Right atrium auricular region (tissue), 2 donors: ENCODE measurements at regions not wholly inside any gene's neighbourhood (a gene's known extent, or its start where the extent isn't known, plus 50 kb on each side); places are given as distances from the start of the nearest gene placed in this dataset.

Source experiments
- DNase-seq: peaks from one replicate; pipeline ENCODE4 v3.0.0-alpha.2; 2019; ENCODE audit warnings: low spot score
- H3K27ac ChIP-seq, 2 donors: fragments of 200-600 bp; sonication (generic); 1 replicate in 1 of 2; 2 replicates in 1 of 2; pipeline ENCODE4 v1.5.1; 2016 to 2019
- H3K27me3 ChIP-seq, 2 donors: fragments of 200-600 bp; sonication (generic); one replicate each; pipeline versions ENCODE4 v1.5.1 to v1.6.0; 2017 to 2019
- H3K36me3 ChIP-seq: fragments of 200-600 bp; sonication (generic); one replicate; pipeline ENCODE4 v1.5.1; 2016
- H3K4me1 ChIP-seq, 2 donors: fragments of 200-600 bp; sonication (generic); one replicate each; pipeline versions ENCODE4 v1.5.1 to v1.6.0; 2017 to 2019
- H3K4me3 ChIP-seq, 2 donors: fragments of 200-600 bp; sonication (generic); 1 replicate in 1 of 2; 2 replicates in 1 of 2; pipeline ENCODE4 v1.5.1; 2017 to 2019; ENCODE audit warnings: mild to moderate bottlenecking in 1 of 2, moderate library complexity in 1 of 2
- H3K9me3 ChIP-seq, 2 donors: fragments of 200-600 bp; sonication (generic); one replicate each; pipeline ENCODE4 v1.5.1; 2019
- TF ChIP-seq, protein P1 (sequence below), 2 donors: fragments of 200-600 bp; sonication (generic); IDR thresholded peaks; one replicate each; pipeline ENCODE4 v1.5.1; 2019; ENCODE audit warnings: antibody characterized with exemption in 2 of 2

DNA sequence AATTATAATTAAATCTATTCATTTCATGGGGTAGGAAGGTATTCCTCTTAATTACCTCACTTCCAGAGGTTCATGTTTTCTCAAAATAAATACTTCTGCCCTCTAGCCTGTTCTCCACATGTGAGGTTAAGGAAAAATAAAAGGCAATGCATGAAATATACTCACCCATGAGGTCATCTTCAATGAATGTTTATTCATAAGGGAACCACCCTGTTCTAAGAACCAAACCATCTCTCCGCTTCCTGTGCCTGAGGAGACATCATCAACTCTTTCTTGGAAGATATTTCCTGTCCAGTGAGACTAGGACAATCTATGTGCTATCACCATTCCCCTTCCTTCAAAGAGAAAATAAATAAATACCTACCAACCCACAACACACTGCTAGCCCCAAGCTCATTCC is 513.7 kb upstream of the PLXNA2 start:
- TF ChIP-seq, protein P1, sequence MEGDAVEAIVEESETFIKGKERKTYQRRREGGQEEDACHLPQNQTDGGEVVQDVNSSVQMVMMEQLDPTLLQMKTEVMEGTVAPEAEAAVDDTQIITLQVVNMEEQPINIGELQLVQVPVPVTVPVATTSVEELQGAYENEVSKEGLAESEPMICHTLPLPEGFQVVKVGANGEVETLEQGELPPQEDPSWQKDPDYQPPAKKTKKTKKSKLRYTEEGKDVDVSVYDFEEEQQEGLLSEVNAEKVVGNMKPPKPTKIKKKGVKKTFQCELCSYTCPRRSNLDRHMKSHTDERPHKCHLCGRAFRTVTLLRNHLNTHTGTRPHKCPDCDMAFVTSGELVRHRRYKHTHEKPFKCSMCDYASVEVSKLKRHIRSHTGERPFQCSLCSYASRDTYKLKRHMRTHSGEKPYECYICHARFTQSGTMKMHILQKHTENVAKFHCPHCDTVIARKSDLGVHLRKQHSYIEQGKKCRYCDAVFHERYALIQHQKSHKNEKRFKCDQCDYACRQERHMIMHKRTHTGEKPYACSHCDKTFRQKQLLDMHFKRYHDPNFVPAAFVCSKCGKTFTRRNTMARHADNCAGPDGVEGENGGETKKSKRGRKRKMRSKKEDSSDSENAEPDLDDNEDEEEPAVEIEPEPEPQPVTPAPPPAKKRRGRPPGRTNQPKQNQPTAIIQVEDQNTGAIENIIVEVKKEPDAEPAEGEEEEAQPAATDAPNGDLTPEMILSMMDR (IDR thresholded peaks at IDR 0.05) = no peak
- Histone ChIP-seq H3K27ac (no peak overlapping the region), H3K36me3 (no peaks in the 10 kb centered on the region), H3K4me3 (no peak overlapping the region), H3K9me3 (no peaks in the 10 kb centered on the region), H3K27me3 (no peaks in the 10 kb centered on the region), H3K4me1 (no peaks in the 10 kb centered on the region)
- DNase-seq = no peak

DNA sequence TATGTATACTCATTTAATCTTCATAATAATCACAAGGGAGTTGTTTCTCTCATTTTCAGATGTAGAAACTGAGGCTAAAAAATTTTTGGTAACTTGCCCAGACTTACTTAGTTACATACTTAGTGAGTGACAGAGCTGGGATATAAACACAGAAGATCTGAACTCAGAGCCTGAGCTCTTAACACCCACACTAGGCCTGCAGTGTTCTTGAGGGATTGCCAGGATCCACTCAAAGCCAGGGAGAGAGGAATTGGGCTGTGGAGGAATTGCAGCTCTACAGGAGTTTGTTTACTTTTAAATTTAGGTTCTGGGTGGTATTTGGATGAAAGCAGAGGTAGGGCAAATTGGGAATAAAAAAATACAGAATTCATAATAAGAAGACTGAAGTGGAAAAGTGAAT is 515.1 kb upstream of the PLXNA2 start:
- TF ChIP-seq, protein P1 (IDR thresholded peaks at IDR 0.05) = no peak
- Histone ChIP-seq H3K9me3 (no peaks in the 10 kb centered on the region), H3K4me1 (no peaks in the 10 kb centered on the region), H3K36me3 (no peaks in the 10 kb centered on the region), H3K4me3 (no peak overlapping the region), H3K27me3 (no peaks in the 10 kb centered on the region), H3K27ac (no peak overlapping the region)
- no peak for DNase-seq

DNA sequence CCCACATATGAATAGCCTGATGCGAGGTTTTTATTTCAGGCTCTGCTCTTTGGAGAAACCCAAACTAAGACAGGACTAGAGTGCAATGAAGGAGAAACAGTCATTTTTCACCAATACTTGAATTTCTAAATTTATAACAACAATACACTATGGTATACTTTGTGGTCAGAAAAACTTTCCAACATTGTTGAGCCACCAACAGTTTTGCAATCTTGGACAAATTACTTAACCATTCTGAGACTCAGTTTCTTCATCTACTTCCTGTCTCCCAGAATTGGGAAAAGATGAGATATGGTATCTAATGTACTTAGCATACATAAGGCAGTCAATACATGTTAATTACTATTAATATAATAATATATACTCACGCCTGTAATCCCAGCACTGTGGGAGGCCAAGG is 519.8 kb upstream of the PLXNA2 start:
- H3K4me1 ChIP-seq = no peaks in the 10 kb centered on the region
- H3K27ac ChIP-seq = no peak overlapping the region
- no peak overlapping the region for H3K4me3 ChIP-seq
- no peaks in the 10 kb centered on the region for H3K27me3 ChIP-seq
- no peaks in the 10 kb centered on the region for H3K9me3 ChIP-seq
- H3K36me3 ChIP-seq = no peaks in the 10 kb centered on the region
- no peak for DNase-seq
- TF ChIP-seq, protein P1 (IDR thresholded peaks at IDR 0.05) = no peak

DNA sequence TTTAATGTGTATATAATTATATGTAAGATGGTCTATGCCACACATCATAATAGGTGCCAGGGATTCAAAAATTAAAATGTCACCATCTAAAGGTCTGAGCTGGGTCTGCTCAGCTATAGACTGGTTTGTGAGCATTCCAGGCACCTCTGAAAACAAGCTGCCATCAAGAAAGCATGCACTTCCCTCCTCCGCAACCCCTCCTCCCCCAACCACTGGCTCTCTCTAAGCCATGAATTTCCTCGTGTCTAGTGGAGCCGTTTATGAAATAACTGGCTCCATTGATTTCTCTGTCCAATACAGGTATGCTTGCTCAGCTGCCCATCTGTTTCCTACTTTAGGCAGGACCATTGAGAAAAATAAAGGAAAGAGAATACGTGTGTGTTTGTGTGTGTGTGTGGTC is 522.6 kb upstream of the PLXNA2 start:
- no peaks in the 10 kb centered on the region for H3K27me3 ChIP-seq
- TF ChIP-seq, protein P1 (IDR thresholded peaks at IDR 0.05) = no peak
- H3K36me3 ChIP-seq = no peaks in the 10 kb centered on the region
- DNase-seq = no peak
- no peaks in the 10 kb centered on the region for H3K9me3 ChIP-seq
- no peak overlapping the region for H3K27ac ChIP-seq
- no peak overlapping the region for H3K4me3 ChIP-seq
- no peaks in the 10 kb centered on the region for H3K4me1 ChIP-seq

DNA sequence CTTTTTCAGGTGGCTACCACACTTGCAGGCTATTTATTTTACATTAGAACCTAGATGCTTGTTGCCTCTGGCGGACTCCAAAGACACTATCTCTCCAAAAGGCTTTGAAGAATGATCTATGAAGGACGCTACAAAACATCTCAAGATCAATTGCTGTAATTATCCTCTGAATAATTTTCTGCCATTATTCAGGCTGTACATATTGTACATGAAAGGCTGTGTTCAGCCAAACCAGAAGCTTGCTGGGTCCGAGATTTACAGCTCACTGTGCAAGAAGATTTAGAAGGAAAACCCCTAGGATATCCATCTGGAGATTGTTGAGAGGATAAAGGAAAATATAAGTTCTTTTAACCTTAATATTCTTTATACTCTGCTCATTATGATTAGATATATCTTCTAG is 523.6 kb upstream of the PLXNA2 start:
- Histone ChIP-seq H3K9me3 (no peaks in the 10 kb centered on the region), H3K36me3 (no peaks in the 10 kb centered on the region), H3K4me1 (no peaks in the 10 kb centered on the region), H3K4me3 (no peak overlapping the region), H3K27ac (no peak overlapping the region), H3K27me3 (no peaks in the 10 kb centered on the region)
- TF ChIP-seq, protein P1 (IDR thresholded peaks at IDR 0.05) = no peak
- DNase-seq = no peak

DNA sequence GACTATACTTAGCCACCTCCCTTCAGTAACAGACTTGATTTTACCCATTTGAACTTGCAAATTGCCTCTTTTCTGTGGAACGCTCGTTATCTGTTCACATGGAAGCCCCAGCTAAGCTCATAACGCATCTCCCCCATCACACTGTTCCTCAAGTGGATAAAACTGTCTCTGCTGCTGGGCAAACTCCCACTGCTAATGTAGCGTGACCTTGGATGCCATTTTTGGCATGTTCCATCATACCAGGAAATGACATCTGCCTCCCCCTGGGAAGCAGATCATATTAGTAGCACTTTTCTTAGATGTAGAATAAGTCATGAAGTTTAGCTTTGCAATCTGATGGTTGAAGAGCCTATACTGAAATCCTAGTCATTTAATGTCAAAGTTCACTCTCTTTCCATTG is 528.7 kb upstream of the PLXNA2 start:
- no peak overlapping the region for H3K4me3 ChIP-seq
- H3K4me1 ChIP-seq = no peaks in the 10 kb centered on the region
- H3K36me3 ChIP-seq = no peaks in the 10 kb centered on the region
- H3K27me3 ChIP-seq = no peaks in the 10 kb centered on the region
- H3K27ac ChIP-seq = no peak overlapping the region
- DNase-seq = no peak
- TF ChIP-seq, protein P1 (IDR thresholded peaks at IDR 0.05) = no peak
- H3K9me3 ChIP-seq = no peaks in the 10 kb centered on the region
